ENCODE measurements at regions not wholly inside any gene's neighbourhood (a gene's known extent, or its start where the extent isn't known, plus 50 kb on each side); places are given as distances from the start of the nearest gene placed in this dataset.

DNA sequence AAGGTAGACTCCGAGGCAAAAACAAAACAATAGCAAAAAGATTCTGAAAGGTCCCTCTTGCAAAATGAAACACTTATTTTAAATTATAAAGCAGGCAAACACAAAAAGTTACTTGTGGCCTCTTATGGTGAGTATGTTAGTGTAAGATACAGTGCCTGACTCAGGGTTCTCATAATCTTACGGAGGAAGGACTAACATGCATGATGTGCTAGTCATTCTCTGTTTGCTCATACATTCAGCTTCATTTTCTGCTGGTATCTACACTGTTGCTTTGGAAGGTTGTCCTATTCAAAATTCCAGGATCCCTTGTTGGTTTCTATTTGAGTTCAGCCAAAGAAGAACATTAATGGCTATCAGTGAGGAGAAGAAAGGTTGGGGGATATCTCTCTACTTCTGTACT lies 249.1 kb upstream of the FAM47A start:
- H3K36me3 ChIP-seq (ENCODE audit: control insufficient read depth in 1 of 2, insufficient read depth in 2 of 2, low read length in 1 of 2), result no peaks in the 10 kb centered on the region
- intact Hi-C loops (cut with DNase I), result no loop called here
- no peak overlapping the region for H3K27ac ChIP-seq (ENCODE audit: low read depth in 1 of 2, low read length in 2 of 2)
- ATAC-seq (ENCODE audit: low FRiP score), result no peak
- no peak overlapping the region for H3K4me3 ChIP-seq (ENCODE audit: low read length in 2 of 2)
- no peaks in the 10 kb centered on the region for H3K27me3 ChIP-seq (ENCODE audit: control insufficient read depth in 1 of 2, insufficient read depth in 2 of 2, low read length in 1 of 2)
- no peaks in the 10 kb centered on the region for H3K4me1 ChIP-seq (ENCODE audit: control insufficient read depth in 1 of 2, insufficient read depth in 2 of 2, low read length in 2 of 2)
- no peaks in the 10 kb centered on the region for H3K9me3 ChIP-seq (ENCODE audit: control insufficient read depth, low read length)
- DNase-seq, result no peak
- WGBS, 2 donors, result 68 to 80% methylated on average over 2 of the region's 2 CpGs

DNA sequence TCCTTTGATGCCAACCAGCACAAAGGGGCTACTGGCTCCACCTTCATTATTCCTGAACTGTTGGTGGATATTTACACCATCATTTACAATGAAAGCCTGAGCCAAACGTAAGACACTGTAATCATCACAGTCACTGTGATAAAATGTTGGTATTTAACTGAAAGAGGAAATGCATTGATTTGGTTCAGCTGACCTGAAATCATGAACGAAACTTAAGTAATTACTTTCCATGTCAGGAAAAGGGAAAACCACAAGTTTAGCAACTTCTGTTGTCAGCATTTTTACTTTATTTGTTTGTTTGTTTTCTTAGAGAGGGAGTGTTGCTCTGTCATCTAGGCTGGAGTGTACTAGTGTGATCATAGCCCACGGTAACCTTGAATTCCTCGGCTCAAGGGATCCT lies 247.8 kb upstream of the FAM47A start:
- intact Hi-C loops (cut with DNase I), result no loop called here
- Histone ChIP-seq H3K9me3 (ENCODE audit: control insufficient read depth, low read length) (no peaks in the 10 kb centered on the region), H3K36me3 (ENCODE audit: control insufficient read depth in 1 of 2, insufficient read depth in 2 of 2, low read length in 1 of 2) (no peaks in the 10 kb centered on the region), H3K4me3 (ENCODE audit: low read length in 2 of 2) (no peak overlapping the region), H3K27me3 (ENCODE audit: control insufficient read depth in 1 of 2, insufficient read depth in 2 of 2, low read length in 1 of 2) (no peaks in the 10 kb centered on the region), H3K27ac (ENCODE audit: low read depth in 1 of 2, low read length in 2 of 2) (no peak overlapping the region), H3K4me1 (ENCODE audit: control insufficient read depth in 1 of 2, insufficient read depth in 2 of 2, low read length in 2 of 2) (no peaks in the 10 kb centered on the region)
- DNase-seq (no peak), ATAC-seq (ENCODE audit: low FRiP score) (no peak)
- WGBS, 2 donors, result 58 to 76% methylated on average over 4 of the region's 4 CpGs

GRCh38 chrX:34377645-34378044 lies 245.5 kb upstream of the FAM47A start:
- intact Hi-C loops (cut with DNase I), result no loop called here
- DNase-seq (no peak), ATAC-seq (ENCODE audit: low FRiP score) (no peak)
- Histone ChIP-seq H3K27me3 (ENCODE audit: control insufficient read depth in 1 of 2, insufficient read depth in 2 of 2, low read length in 1 of 2) (no peaks in the 10 kb centered on the region), H3K36me3 (ENCODE audit: control insufficient read depth in 1 of 2, insufficient read depth in 2 of 2, low read length in 1 of 2) (no peaks in the 10 kb centered on the region), H3K9me3 (ENCODE audit: control insufficient read depth, low read length) (no peaks in the 10 kb centered on the region), H3K27ac (ENCODE audit: low read depth in 1 of 2, low read length in 2 of 2) (no peak overlapping the region), H3K4me1 (ENCODE audit: control insufficient read depth in 1 of 2, insufficient read depth in 2 of 2, low read length in 2 of 2) (no peaks in the 10 kb centered on the region), H3K4me3 (ENCODE audit: low read length in 2 of 2) (no peak overlapping the region)
- WGBS, 2 donors, result 85 to 86% methylated on average over 1 of the region's 1 CpG

- no peaks in the 10 kb centered on the region for H3K36me3 ChIP-seq (ENCODE audit: control insufficient read depth in 1 of 2, insufficient read depth in 2 of 2, low read length in 1 of 2)
- WGBS, 2 donors, result 45 to 65% methylated on average over 1 of the region's 1 CpG
- no peaks in the 10 kb centered on the region for H3K9me3 ChIP-seq (ENCODE audit: control insufficient read depth, low read length)
- no peak overlapping the region for H3K4me3 ChIP-seq (ENCODE audit: low read length in 2 of 2)
- no peak overlapping the region for H3K27ac ChIP-seq (ENCODE audit: low read depth in 1 of 2, low read length in 2 of 2)
- ATAC-seq (ENCODE audit: low FRiP score) (no peak), DNase-seq (no peak)
- H3K4me1 ChIP-seq (ENCODE audit: control insufficient read depth in 1 of 2, insufficient read depth in 2 of 2, low read length in 2 of 2), result no peaks in the 10 kb centered on the region
- intact Hi-C loops (cut with DNase I), result no loop called here
- no peaks in the 10 kb centered on the region for H3K27me3 ChIP-seq (ENCODE audit: control insufficient read depth in 1 of 2, insufficient read depth in 2 of 2, low read length in 1 of 2)
These were observed 239.6 kb upstream of the FAM47A start for GRCh38 chrX:34371754-34372153.

- DNase-seq (no peak), ATAC-seq (ENCODE audit: low FRiP score) (no peak)
- intact Hi-C loops (cut with DNase I), result no loop called here
- H3K9me3 ChIP-seq (ENCODE audit: control insufficient read depth, low read length), result no peaks in the 10 kb centered on the region
- H3K36me3 ChIP-seq (ENCODE audit: control insufficient read depth in 1 of 2, insufficient read depth in 2 of 2, low read length in 1 of 2), result no peaks in the 10 kb centered on the region
- no peaks in the 10 kb centered on the region for H3K4me1 ChIP-seq (ENCODE audit: control insufficient read depth in 1 of 2, insufficient read depth in 2 of 2, low read length in 2 of 2)
- H3K4me3 ChIP-seq (ENCODE audit: low read length in 2 of 2), result no peak overlapping the region
- WGBS, 2 donors, result 23 to 40% methylated on average over 4 of the region's 4 CpGs
- H3K27me3 ChIP-seq (ENCODE audit: control insufficient read depth in 1 of 2, insufficient read depth in 2 of 2, low read length in 1 of 2), result no peaks in the 10 kb centered on the region
- no peak overlapping the region for H3K27ac ChIP-seq (ENCODE audit: low read depth in 1 of 2, low read length in 2 of 2)
These were observed 233.4 kb upstream of the FAM47A start for GRCh38 chrX:34365471-34365870.

DNA sequence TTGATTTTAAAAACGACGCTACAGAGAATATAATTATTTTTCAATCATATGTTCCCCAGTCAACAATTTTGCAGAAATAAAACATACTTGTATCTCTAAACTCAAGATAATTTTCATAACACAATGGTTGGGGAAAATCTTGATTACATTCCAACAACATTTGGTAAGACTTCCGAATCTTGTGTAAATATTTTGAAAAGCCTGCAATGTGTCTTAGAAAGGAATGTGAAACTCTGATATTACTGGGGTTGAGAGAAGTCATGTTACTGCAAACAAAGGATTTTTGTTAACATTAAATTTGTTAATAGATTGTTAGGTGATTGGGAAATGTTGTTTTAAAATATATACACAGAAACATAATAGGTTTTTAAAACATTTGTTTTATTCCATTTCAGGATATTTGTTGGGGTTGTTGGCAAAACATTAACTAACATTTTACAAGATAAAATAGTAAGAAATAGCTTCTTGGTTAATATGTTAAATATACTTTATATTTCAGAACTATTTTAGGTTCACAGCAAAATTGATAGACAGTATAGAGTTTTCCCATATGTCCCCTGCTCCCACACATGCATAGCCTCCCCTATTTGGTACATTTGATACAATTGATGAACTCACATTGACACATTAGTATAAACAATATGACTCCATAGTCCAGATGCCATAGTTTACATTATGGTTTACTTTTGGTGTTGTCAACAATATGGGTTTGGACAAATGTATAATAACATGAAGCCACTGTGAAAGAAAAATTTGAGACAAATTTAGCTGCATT lies 218.6 kb upstream of the FAM47A start:
- H3K4me3 ChIP-seq (ENCODE audit: low read length in 2 of 2), result no peak overlapping the region
- 11 to 26% methylated on average over 3 of the region's 3 CpGs for WGBS, 2 donors
- H3K27ac ChIP-seq (ENCODE audit: low read depth in 1 of 2, low read length in 2 of 2), result no peak overlapping the region
- H3K4me1 ChIP-seq (ENCODE audit: control insufficient read depth in 1 of 2, insufficient read depth in 2 of 2, low read length in 2 of 2), result no peaks in the 10 kb centered on the region
- no peak for ATAC-seq (ENCODE audit: low FRiP score)
- no peaks in the 10 kb centered on the region for H3K9me3 ChIP-seq (ENCODE audit: control insufficient read depth, low read length)
- no peak for DNase-seq
- H3K27me3 ChIP-seq (ENCODE audit: control insufficient read depth in 1 of 2, insufficient read depth in 2 of 2, low read length in 1 of 2), result no peaks in the 10 kb centered on the region
- H3K36me3 ChIP-seq (ENCODE audit: control insufficient read depth in 1 of 2, insufficient read depth in 2 of 2, low read length in 1 of 2), result no peaks in the 10 kb centered on the region
- intact Hi-C loops (cut with DNase I), result no loop called here

DNA sequence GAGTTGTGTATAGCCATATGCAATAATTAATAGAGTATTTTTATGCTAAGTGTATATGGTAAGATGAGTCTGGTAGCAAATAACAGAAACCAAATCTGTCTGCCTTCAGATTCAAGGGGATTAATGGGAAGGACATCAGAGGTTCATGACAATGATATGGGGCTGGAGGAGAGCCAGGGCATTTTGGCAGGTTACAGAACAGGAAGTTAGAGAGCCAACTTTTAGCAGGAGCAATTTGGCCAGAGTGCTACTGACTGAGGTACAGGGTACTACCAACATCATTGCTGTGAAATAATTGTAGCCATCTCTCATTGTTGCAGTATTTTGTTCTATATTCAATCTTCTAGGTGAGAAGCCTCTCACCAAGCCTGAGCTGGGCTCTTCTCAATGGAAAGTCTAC lies 210.9 kb upstream of the FAM47A start:
- Histone ChIP-seq H3K4me3 (ENCODE audit: low read length in 2 of 2) (no peak overlapping the region), H3K27me3 (ENCODE audit: control insufficient read depth in 1 of 2, insufficient read depth in 2 of 2, low read length in 1 of 2) (no peaks in the 10 kb centered on the region), H3K36me3 (ENCODE audit: control insufficient read depth in 1 of 2, insufficient read depth in 2 of 2, low read length in 1 of 2) (no peaks in the 10 kb centered on the region), H3K9me3 (ENCODE audit: control insufficient read depth, low read length) (no peaks in the 10 kb centered on the region), H3K4me1 (ENCODE audit: control insufficient read depth in 1 of 2, insufficient read depth in 2 of 2, low read length in 2 of 2) (no peaks in the 10 kb centered on the region), H3K27ac (ENCODE audit: low read depth in 1 of 2, low read length in 2 of 2) (no peak overlapping the region)
- ATAC-seq (ENCODE audit: low FRiP score) (no peak), DNase-seq (no peak)
- intact Hi-C loops (cut with DNase I), result no loop called here

- Histone ChIP-seq H3K27ac (ENCODE audit: low read depth in 1 of 2, low read length in 2 of 2) (no peak overlapping the region), H3K36me3 (ENCODE audit: control insufficient read depth in 1 of 2, insufficient read depth in 2 of 2, low read length in 1 of 2) (no peaks in the 10 kb centered on the region), H3K9me3 (ENCODE audit: control insufficient read depth, low read length) (no peaks in the 10 kb centered on the region), H3K27me3 (ENCODE audit: control insufficient read depth in 1 of 2, insufficient read depth in 2 of 2, low read length in 1 of 2) (no peaks in the 10 kb centered on the region), H3K4me3 (ENCODE audit: low read length in 2 of 2) (no peak overlapping the region), H3K4me1 (ENCODE audit: control insufficient read depth in 1 of 2, insufficient read depth in 2 of 2, low read length in 2 of 2) (no peaks in the 10 kb centered on the region)
- DNase-seq (no peak), ATAC-seq (ENCODE audit: low FRiP score) (no peak)
- WGBS, 2 donors, result 59 to 68% methylated on average over 4 of the region's 4 CpGs
- intact Hi-C loops (cut with DNase I), result no loop called here
These were observed 209.7 kb upstream of the FAM47A start for GRCh38 chrX:34341814-34342213.

DNA sequence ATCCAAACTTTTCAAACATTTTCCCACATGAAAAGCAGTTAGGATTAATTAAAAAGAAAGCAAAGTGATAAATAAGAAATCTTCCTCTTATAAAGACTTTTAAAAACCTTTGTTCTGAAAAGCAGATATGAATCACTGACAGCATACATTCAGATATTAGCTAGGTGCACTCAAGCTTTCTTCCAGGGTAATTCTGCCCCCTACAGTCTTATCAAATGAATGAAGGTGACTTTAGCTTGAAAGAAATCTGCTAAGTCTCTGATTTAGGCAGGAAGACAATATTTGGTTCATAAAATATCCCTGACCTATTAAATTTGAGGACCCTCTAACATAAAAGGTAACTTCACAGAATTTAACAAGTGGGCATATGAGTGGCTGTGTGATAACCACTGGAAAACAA lies 209.1 kb upstream of the FAM47A start:
- intact Hi-C loops (cut with DNase I), result no loop called here
- Histone ChIP-seq H3K27me3 (ENCODE audit: control insufficient read depth in 1 of 2, insufficient read depth in 2 of 2, low read length in 1 of 2) (no peaks in the 10 kb centered on the region), H3K9me3 (ENCODE audit: control insufficient read depth, low read length) (no peaks in the 10 kb centered on the region), H3K4me3 (ENCODE audit: low read length in 2 of 2) (no peak overlapping the region), H3K4me1 (ENCODE audit: control insufficient read depth in 1 of 2, insufficient read depth in 2 of 2, low read length in 2 of 2) (no peaks in the 10 kb centered on the region), H3K36me3 (ENCODE audit: control insufficient read depth in 1 of 2, insufficient read depth in 2 of 2, low read length in 1 of 2) (no peaks in the 10 kb centered on the region), H3K27ac (ENCODE audit: low read depth in 1 of 2, low read length in 2 of 2) (no peak overlapping the region)
- DNase-seq, result no peak
- no peak for ATAC-seq (ENCODE audit: low FRiP score)
